ENCODE measurements at regions not wholly inside any gene's neighbourhood (a gene's known extent, or its start where the extent isn't known, plus 50 kb on each side); places are given as distances from the start of the nearest gene placed in this dataset.

GRCh38 chr15:39365873-39366272 lies 215.0 kb upstream of the THBS1 start:
- ATAC-seq, result no peak
- TF ChIP-seq DDIT3 (CRISPR knock-in tag; IDR thresholded peaks at IDR 0.05) (no peak), KDM5B (CRISPR knock-in tag; IDR thresholded peaks at IDR 0.05; ENCODE audit: borderline replicate concordance) (no peak), ATF3 (CRISPR knock-in tag; IDR thresholded peaks at IDR 0.05) (no peak), GABPA (IDR thresholded peaks at IDR 0.05; ENCODE audit: low read depth, low read length) (no peak), GABPA (CRISPR knock-in tag; IDR thresholded peaks at IDR 0.05; ENCODE audit: low read depth) (no peak), THAP8 (CRISPR knock-in tag; IDR thresholded peaks at IDR 0.05; ENCODE audit: borderline replicate concordance) (no peak), AKNA (CRISPR knock-in tag; IDR thresholded peaks at IDR 0.05; ENCODE audit: borderline replicate concordance) (no peak), ZGPAT (CRISPR knock-in tag; IDR thresholded peaks at IDR 0.05) (no peak), PTBP1 (IDR thresholded peaks at IDR 0.05; ENCODE audit: low read depth, low read length, poor library complexity, severe bottlenecking) (no peak)

More at GRCh38 chr15:39365873-39366272, 215.0 kb upstream of the THBS1 start:
- no peaks in the 10 kb centered on the region for H3K27me3 ChIP-seq (ENCODE audit: control insufficient read depth in 1 of 2, insufficient read depth in 2 of 2, low read length in 2 of 2)
- no peak overlapping the region for H3K27ac ChIP-seq (ENCODE audit: extremely low read length, insufficient read depth, low read length)
- no peaks in the 10 kb centered on the region for H3K36me3 ChIP-seq (replicated peaks in 1 of 2; ENCODE audit: control insufficient read depth in 1 of 2, insufficient read depth in 2 of 2, low read length in 2 of 2)
- no peak for DNase-seq (ENCODE audit: low spot score)
- H3K9me3 ChIP-seq (ENCODE audit: low read length), result peaks cover 14% of the 10 kb centered on the region
- H3K4me1 ChIP-seq (ENCODE audit: insufficient read depth, low read length), result peaks cover 39% of the 10 kb centered on the region
- in situ Hi-C loops (cut with HindIII; ENCODE audit: extremely low pct_ligation_motif_present, low pct_unique_long_range_greater_than_20kb) (no loop called here), intact Hi-C loops (cut with micrococcal nuclease; ENCODE audit: unreplicated experiment) (loop anchor here (10.0 kb wide), 1 partner anchor 241 kb away; no protein-coding TSS in a partner anchor)
- POLR2A ChIA-PET, result no interaction called here
- no peak overlapping the region for H2AFZ ChIP-seq (ENCODE audit: low read length)
- H3K79me2 ChIP-seq (ENCODE audit: insufficient read depth, low read length), result no peaks in the 10 kb centered on the region
- no peak overlapping the region for H3K4me2 ChIP-seq (ENCODE audit: low read depth, low read length)
- no peak for FAIRE-seq
- no peaks in the 10 kb centered on the region for H4K20me1 ChIP-seq (ENCODE audit: insufficient read depth, low read length)
- H3K9ac ChIP-seq (ENCODE audit: insufficient read depth, low read depth, low read length), result no peak overlapping the region
- CTCF ChIA-PET (ENCODE audit: low intra/inter-chr PET ratio, low total read pairs), result no interaction called here
- H3K4me3 ChIP-seq (replicated peaks in 1 of 3; ENCODE audit: insufficient read depth in 1 of 3, low read depth in 2 of 3, low read length in 3 of 3), result no peak overlapping the region
- BruUV-seq (replicated peaks), result no TSS peak
- 76% methylated on average over 4 of the region's 4 CpGs for WGBS (ENCODE audit: low lambda C conversion rate)
